ENCODE measurements at regions not wholly inside any gene's neighbourhood (a gene's known extent, or its start where the extent isn't known, plus 50 kb on each side); places are given as distances from the start of the nearest gene placed in this dataset.
A peak's percentile ranks its signal among the peaks of the same experiment; 100 is the strongest.

- DNase-seq (no peak), ATAC-seq (no peak)
- peaks cover 6% of the 10 kb centered on the region; the same call in 1 of the 2 replicates for H3K4me1 ChIP-seq (ENCODE audit: insufficient read depth, low read length)
- no peak for TF ChIP-seq EZH2phosphoT487 (IDR thresholded peaks at IDR 0.05; ENCODE audit: borderline replicate concordance, low read length)
- no peak for TF ChIP-seq EZH2 (IDR thresholded peaks at IDR 0.05; ENCODE audit: low read length, unreplicated experiment)
- TF ChIP-seq CTCF (conservative IDR thresholded peaks at IDR 0.05; ENCODE audit: low read depth, low read length): no peak
- no peaks in the 10 kb centered on the region for H3K9me3 ChIP-seq (ENCODE audit: low read length)
- ChIA-PET POLR2A (ENCODE audit: unreplicated experiment) (no interaction called here), CTCF (no interaction called here)
- H2AFZ ChIP-seq (ENCODE audit: low read length): no peak overlapping the region
- intact Hi-C loops (cut with micrococcal nuclease): no loop called here
- H3K79me2 ChIP-seq (ENCODE audit: low read length): no peaks in the 10 kb centered on the region
- H4K20me1 ChIP-seq (ENCODE audit: low read length): no peaks in the 10 kb centered on the region
- no peaks in the 10 kb centered on the region for H3K9me2 ChIP-seq (replicated peaks; ENCODE audit: low read length)
- H3K4me2 ChIP-seq (ENCODE audit: low read length): no peak overlapping the region
- H3K9ac ChIP-seq (ENCODE audit: low read length): no peak overlapping the region
- no peaks in the 10 kb centered on the region for H3F3A ChIP-seq (ENCODE audit: low read length, unreplicated experiment)
- no peaks in the 10 kb centered on the region for H3K27me3 ChIP-seq (ENCODE audit: low read length)
- H3K4me3 ChIP-seq (ENCODE audit: low read length): no peak overlapping the region
- BruUV-seq (replicated peaks): no TSS peak
- H3K27ac ChIP-seq (ENCODE audit: low read length): no peak overlapping the region
- H3K36me3 ChIP-seq (ENCODE audit: low read depth, low read length): no peaks in the 10 kb centered on the region
These were observed 206.4 kb upstream of the SLC39A10 start for GRCh38 chr2:195450552-195451113.

- ChIA-PET POLR2A (ENCODE audit: unreplicated experiment) (no interaction called here), CTCF (no interaction called here)
- Histone ChIP-seq H2AFZ (ENCODE audit: low read length) (no peak overlapping the region; the same call in 1 of the 2 replicates), H4K20me1 (ENCODE audit: low read length) (no peaks in the 10 kb centered on the region), H3F3A (ENCODE audit: low read length, unreplicated experiment) (no peaks in the 10 kb centered on the region), H3K79me2 (ENCODE audit: low read length) (no peaks in the 10 kb centered on the region), H3K9me3 (ENCODE audit: low read length) (no peaks in the 10 kb centered on the region), H3K9me2 (replicated peaks; ENCODE audit: low read length) (no peaks in the 10 kb centered on the region), H3K4me1 (ENCODE audit: insufficient read depth, low read length) (peaks cover 6% of the 10 kb centered on the region; the same call in 1 of the 2 replicates), H3K4me2 (ENCODE audit: low read length) (no peak overlapping the region), H3K36me3 (ENCODE audit: low read depth, low read length) (no peaks in the 10 kb centered on the region), H3K27ac (ENCODE audit: low read length) (peak overlapping the region; percentile 47), H3K27me3 (ENCODE audit: low read length) (no peaks in the 10 kb centered on the region), H3K4me3 (ENCODE audit: low read length) (no peak overlapping the region), H3K9ac (ENCODE audit: low read length) (no peak overlapping the region)
- no TSS peak for BruUV-seq (replicated peaks)
- intact Hi-C loops (cut with micrococcal nuclease): no loop called here
- ATAC-seq: peak; percentile 61
- peak; percentile 42 for DNase-seq
- TF ChIP-seq CTCF (conservative IDR thresholded peaks at IDR 0.05; ENCODE audit: low read depth, low read length): no peak
These were observed 209.6 kb upstream of the SLC39A10 start for GRCh38 chr2:195447323-195447975.

DNA sequence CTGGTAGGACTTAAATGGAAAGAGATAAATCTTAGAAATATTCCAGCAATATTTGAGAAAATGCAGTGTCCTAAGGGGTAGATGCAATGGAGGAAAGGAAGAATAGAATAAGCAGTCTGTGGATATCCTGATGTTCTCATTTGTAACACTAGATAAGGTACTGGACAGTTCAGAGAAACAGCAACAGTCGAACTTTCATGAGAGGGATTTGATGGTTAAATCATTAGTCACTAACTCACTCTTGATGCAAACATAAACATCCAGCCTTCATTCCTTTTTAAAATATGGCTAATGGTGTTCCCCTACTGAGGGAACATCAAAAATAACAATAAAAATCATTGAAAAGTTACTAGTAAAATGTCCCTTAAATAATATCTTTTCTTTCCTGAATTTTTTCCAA lies 211.4 kb upstream of the SLC39A10 start:
- intact Hi-C loops (cut with micrococcal nuclease): no loop called here
- no peaks in the 10 kb centered on the region for H4K20me1 ChIP-seq (ENCODE audit: low read length)
- no peaks in the 10 kb centered on the region for H3K9me2 ChIP-seq (replicated peaks; ENCODE audit: low read length)
- no peak overlapping the region for H2AFZ ChIP-seq (ENCODE audit: low read length)
- ATAC-seq (no peak), DNase-seq (no peak)
- H3K4me2 ChIP-seq (ENCODE audit: low read length): no peak overlapping the region
- H3K4me3 ChIP-seq (ENCODE audit: low read length): no peak overlapping the region
- H3K36me3 ChIP-seq (ENCODE audit: low read depth, low read length): no peaks in the 10 kb centered on the region
- H3K27me3 ChIP-seq (ENCODE audit: low read length): no peaks in the 10 kb centered on the region
- H3K9ac ChIP-seq (ENCODE audit: low read length): no peak overlapping the region
- no peak for TF ChIP-seq EZH2phosphoT487 (IDR thresholded peaks at IDR 0.05; ENCODE audit: borderline replicate concordance, low read length)
- no peak for TF ChIP-seq EZH2 (IDR thresholded peaks at IDR 0.05; ENCODE audit: low read length, unreplicated experiment)
- no peak for TF ChIP-seq CTCF (conservative IDR thresholded peaks at IDR 0.05; ENCODE audit: low read depth, low read length)
- BruUV-seq (replicated peaks): no TSS peak
- H3K27ac ChIP-seq (ENCODE audit: low read length): no peak overlapping the region
- ChIA-PET POLR2A (ENCODE audit: unreplicated experiment) (no interaction called here), CTCF (no interaction called here)
- H3K79me2 ChIP-seq (ENCODE audit: low read length): no peaks in the 10 kb centered on the region
- H3F3A ChIP-seq (ENCODE audit: low read length, unreplicated experiment): no peaks in the 10 kb centered on the region
- 0 out of 2 replicates have a peak, but pooled peaks cover 9% of the 10 kb centered on the region for H3K9me3 ChIP-seq (ENCODE audit: low read length)
- peaks cover 6% of the 10 kb centered on the region; the same call in 1 of the 2 replicates for H3K4me1 ChIP-seq (ENCODE audit: insufficient read depth, low read length)
